ENCODE measurements at regions not wholly inside any gene's neighbourhood (a gene's known extent, or its start where the extent isn't known, plus 50 kb on each side); places are given as distances from the start of the nearest gene placed in this dataset.
A peak's percentile ranks its signal among the peaks of the same experiment; 100 is the strongest.
"Not testable (repeated sequence)": the region's sequence is repeated elsewhere in the genome, so short reads cannot be mapped to it uniquely, and the experiment has no call there.

DNA sequence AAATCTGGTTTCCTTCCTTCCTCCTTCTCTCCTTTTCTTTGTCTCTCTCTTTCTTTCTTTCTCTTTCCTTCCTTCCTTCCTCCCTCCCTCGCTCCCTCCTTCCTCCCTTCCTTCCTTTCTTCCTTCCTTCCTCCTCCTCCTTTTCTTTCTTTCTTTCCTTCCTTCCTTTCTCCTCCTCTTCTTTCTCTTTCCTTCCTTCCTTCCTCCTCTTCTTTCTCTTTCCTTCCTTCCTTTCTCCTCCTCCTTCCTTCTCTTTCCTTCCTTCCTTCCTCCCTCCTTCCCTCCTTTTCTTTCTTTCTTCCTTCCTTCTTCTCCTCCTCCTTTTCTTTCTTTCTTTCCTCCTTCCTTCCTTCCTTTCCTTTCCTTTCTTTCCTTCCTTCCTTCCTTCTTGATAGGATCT is 61.2 kb downstream of the VIP start:
- DNase-seq (ENCODE audit: low read depth, low spot score), result no peak

DNA sequence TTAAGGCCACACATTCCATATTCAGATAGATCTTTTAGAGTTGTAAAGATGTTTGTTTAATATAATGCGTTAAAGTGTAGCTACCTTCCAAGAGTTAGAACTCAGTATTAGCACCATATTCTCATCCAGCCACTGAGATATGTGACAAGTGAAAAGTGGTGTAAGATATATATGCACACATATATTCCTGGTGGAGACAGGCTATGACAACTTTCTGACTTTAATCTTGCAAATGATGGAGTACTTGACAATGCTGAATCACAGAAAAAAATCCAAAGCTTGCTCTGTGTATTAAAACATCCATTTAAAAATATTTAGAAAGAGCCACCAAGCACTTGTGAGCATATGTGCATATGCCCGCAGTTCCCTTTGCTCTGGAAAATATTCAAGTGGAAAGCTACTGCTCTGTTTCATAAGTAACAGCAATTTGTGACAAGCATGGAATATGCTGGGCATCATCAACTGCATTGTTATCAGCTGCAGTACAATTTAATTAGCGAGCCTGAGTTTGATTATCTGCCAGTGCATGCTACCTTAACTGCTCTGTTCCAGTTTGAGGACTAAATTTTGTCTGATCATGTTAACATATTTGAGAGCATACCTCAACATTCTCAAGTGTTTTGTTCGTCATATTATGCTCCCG is 64.8 kb downstream of the VIP start:
- DNase-seq (ENCODE audit: low read depth, low spot score), result no peak

GRCh38 chr6:152816055-152816454 is 65.5 kb downstream of the VIP start:
- no peak for DNase-seq (ENCODE audit: low read depth, low spot score)

DNA sequence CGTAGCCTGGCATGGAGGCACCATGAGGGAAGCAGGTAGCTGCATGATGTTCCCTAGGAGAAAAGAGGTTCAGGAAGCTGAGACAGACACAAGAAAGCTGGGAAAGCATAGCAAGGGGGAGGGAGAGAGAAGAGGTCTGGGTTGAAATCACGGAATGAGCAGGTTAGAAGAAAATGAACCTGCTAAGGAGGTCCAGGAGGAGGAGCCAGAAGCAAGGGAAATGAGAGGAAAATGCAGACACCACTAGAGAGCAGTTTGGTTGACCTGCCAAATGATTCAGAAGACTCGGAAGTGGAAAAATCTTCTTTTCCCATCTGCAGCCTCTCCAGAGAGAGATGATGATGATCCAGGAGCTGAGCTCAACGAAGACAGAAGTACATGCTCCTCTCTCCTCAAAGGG is 70.9 kb downstream of the VIP start:
- no peak for DNase-seq (ENCODE audit: low read depth, low spot score)

- no peak for DNase-seq (ENCODE audit: low read depth, low spot score)
Observed at GRCh38 chr6:152824666-152825065, 74.1 kb downstream of the VIP start.

- no peak for DNase-seq (ENCODE audit: low read depth, low spot score)
Observed at GRCh38 chr6:152828431-152828830, 77.8 kb downstream of the VIP start.

DNA sequence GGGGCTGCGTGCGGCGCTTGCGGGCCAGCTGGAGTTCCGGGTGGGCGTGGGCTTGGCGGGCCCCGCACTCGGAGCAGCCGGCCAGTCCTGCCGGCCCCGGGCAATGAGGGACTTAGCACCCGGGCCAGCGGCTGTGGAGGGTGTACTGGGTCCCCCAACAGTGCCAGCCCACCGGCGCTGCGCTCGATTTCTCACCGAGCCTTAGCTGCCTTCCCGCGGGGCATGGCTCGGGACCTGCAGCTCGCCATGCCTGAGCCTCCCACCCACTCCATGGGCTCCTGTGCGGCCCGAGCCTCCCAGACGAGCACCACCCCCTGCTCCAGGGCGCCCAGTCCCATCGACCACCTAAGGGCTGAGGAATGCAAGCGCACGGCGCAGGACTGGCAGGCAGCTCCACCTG is 83.8 kb downstream of the VIP start:
- DNase-seq (ENCODE audit: low read depth, low spot score), result not testable (repeated sequence)

DNA sequence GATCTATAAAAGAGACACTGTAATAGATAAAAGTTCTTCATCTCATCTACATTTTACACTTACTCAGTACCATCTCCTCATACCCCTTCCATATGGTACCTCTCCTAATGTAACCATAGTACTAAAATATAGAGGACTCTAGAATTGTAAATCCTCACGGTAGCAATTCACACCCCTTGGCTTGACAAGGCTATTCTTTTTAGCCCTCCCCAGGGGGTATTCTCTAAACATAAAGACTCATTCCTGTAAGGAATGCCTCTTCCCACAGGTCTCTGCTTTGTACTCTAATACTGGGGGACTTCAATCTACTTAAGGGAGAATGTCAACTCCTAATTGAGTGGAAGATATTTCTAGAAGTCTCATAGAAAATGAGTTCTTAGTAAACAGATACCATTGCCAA is 85.9 kb downstream of the VIP start:
- DNase-seq (ENCODE audit: low read depth, low spot score), result no peak

- DNase-seq (ENCODE audit: low read depth, low spot score), result no peak
Observed at GRCh38 chr6:152845421-152845820, 94.8 kb downstream of the VIP start.

DNA sequence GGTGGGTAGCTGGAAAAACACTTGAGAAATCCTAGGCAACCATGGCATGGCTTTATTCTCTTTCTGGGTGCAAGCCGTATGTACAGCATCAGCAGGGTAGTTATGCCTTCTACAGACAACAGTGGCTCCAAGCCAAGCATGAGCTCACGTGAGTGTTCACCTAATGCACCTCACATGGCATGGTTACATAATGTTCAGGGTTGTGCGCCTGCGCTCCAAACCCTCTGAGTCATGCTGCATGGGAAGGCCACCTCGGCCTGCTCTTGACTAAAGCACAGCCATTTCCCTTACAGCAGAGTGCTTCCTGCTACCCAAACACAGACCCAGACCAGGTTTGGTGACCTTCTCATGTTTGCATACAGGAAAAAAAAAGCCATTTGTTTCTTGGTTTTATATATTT is 96.2 kb downstream of the VIP start:
- no peak for DNase-seq (ENCODE audit: low read depth, low spot score)

DNA sequence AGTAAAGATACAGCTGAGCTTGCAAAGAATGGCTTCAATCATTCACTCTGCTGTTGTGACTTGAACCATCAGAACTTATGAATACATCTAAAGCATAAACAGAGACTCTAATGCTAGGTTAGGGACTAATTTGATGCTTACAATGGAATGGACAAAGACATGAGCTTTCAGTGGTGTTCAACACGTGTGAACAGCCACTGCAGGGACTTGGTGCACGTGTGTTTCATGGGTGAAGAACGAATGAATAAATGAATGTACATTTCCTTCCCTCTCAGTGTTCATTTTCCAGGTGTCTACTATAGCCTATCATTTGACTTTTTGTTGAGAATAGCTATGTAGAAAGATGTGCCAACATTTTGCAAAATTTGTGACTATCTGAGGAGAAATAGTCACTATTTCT is 98.3 kb downstream of the VIP start:
- no peak for DNase-seq (ENCODE audit: low read depth, low spot score)

DNA sequence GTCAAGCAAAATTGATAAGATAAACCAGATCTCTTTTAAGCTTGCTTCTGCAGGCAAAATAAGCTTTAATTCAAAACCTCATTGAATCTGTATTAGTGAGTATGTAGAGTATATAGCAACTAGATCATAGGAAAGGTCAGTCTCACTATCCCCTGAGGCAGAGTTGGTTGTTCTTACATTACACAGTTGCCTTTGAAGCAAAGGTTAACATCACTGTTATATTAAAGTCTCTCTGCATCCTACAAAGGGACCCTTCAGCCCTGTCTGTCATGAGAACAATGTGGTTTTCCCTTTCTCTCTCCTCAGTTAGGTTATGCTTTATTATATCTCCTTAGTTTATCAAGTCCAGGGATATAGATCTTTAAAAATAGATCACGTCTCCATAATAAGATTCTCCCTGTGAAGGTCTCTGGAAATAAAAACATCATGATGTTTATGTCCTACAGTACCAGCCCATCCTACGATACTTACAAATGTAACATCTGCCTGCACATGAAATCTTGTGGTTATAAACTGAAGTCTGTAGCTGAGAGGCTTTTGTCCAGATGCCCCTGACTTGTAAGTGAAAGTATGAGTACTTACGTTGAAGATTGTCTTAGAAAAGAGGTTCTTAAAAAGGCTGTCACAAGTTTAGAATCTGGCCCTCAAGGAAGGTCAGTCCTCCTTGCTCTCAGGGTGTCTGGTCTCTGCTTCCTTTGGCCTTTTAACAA is 103.6 kb downstream of the VIP start:
- DNase-seq (ENCODE audit: low read depth, low spot score), result no peak

- DNase-seq (ENCODE audit: low read depth, low spot score), result no peak
Observed at GRCh38 chr6:152858141-152858540, 107.5 kb downstream of the VIP start.

DNA sequence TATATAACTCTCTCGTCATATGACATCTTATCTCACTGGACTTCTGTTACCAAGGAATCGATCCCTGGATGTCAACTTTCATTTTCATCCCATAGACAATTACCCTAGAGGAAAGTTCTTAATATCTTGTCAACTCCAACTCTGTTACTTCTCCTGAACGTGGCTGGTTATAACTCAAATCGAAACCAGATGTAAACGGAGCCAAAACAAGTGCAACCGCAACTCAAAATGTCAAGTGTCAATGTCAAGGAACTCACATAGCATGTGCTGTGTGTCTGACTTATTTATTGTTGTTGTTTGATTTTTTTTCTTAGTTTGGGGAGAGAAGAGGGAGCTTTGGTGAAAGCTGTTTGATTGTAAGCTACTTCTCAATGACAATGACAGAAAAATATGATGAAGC is 108.6 kb downstream of the VIP start:
- DNase-seq (ENCODE audit: low read depth, low spot score), result no peak

DNA sequence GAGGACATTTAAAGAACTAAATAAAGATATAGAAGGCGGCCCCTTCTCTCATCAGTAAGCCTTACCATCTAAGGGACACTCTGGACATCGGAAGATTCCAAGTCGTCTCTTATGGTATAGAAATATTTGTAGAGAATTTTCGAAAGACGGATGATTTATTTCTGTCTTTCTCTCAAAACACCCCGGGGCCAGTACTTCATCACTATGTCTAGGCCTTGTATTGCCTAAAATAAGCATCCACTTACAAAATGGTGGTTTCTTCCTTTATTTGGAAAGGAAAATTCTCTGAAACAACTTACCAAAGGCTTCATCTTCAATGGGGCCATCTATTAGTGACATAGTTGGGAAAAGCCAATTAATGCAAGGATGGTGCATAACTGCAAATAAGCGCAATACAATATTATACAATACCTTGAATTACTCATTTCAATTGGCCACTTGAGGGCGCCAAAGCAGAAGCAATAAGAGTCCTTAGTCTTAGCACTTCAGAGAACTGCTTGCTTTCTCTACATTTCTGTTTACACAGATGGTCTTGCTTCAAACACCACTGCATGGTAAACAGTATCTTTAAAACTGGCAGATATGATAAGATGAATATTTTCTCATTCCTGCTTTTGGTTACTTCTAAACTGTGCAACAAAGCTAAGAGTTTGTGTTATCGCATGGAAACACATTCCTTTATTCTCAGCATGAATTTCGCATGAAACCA is 113.2 kb downstream of the VIP start:
- DNase-seq (ENCODE audit: low read depth, low spot score), result peak; percentile 19

- no peak for DNase-seq (ENCODE audit: low read depth, low spot score)
Observed at GRCh38 chr6:152874267-152874666, 108.6 kb downstream of the FBXO5 start.

- no peak for DNase-seq (ENCODE audit: low read depth, low spot score)
Observed at GRCh38 chr6:152874846-152875568, 107.8 kb downstream of the FBXO5 start.

GRCh38 chr6:152879681-152880080 is 103.2 kb downstream of the FBXO5 start:
- DNase-seq (ENCODE audit: low read depth, low spot score), result no peak

- DNase-seq (ENCODE audit: low read depth, low spot score), result no peak
Observed at GRCh38 chr6:152893187-152893586, 89.7 kb downstream of the FBXO5 start.

- DNase-seq (ENCODE audit: low read depth, low spot score), result no peak
Observed at GRCh38 chr6:152896923-152897322, 85.9 kb downstream of the FBXO5 start.

DNA sequence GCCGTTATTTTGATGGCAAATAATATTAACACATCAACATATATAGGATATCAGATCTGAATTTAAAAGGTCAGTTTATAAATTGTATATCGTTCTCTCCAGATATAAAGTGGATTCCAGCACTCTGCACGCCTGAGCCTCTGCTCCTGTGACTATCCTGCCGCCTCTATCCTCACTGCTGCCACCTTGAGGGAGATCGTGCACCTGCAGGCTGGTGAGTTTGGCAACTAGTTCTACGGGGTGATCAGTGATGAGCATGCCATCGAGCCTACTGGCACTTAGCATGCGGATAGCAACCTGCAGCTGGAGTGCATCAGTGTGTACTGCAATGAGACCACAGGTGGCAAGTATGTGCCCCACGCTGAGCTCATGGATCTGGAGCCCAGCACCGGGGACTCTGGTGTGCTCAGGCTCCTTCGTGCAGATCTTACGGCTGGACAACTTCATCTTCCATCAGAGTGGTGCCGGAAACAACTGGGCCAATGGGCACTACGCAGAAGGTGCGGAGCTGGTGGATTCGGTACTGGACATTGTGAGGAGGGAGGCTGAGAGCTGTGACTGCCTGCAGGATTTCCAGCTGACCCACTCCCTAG is 84.9 kb downstream of the FBXO5 start:
- peak; percentile 31 for DNase-seq (ENCODE audit: low read depth, low spot score)

DNA sequence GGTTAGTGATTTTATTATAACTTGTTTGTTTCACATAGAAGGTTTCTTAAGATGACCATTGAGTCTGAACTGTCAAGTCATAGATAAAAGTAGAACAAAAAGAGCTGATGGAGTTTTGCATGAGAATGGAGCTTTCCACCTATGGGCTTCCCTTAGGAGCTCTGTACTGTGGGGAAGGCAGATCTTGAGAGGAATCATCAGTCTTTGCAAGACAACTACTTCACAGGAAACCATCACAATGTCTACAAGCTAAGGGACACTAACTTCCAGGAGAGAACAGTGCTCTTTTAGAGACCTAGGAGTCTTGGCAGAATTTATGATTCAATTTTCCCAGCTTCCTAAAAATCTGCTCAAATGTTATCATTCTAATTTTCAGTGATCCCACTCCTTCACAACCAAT is 78.2 kb downstream of the FBXO5 start:
- DNase-seq (ENCODE audit: low read depth, low spot score), result no peak
